Mesenchymal stem cell (in vitro differentiated cells and primary cell): ENCODE measurements at regions not wholly inside any gene's neighbourhood (a gene's known extent, or its start where the extent isn't known, plus 50 kb on each side); places are given as distances from the start of the nearest gene placed in this dataset.

Source experiments
- DNase-seq: peaks from one replicate; pipeline ENCODE4 v3.0.0-alpha.2; 2013
- H2AFZ ChIP-seq: one replicate; pipeline ENCODE4 v1.6.1; 2013; ENCODE audit warnings: low read depth, mild to moderate bottlenecking, control low read depth, inconsistent platforms, low read length, moderate library complexity
- H2AK5ac ChIP-seq: 2 replicates; pipeline ENCODE4 v1.6.1; 2013; ENCODE audit warnings: low read length, moderate library complexity, mild to moderate bottlenecking, inconsistent platforms; ENCODE audit not compliant: severe bottlenecking
- H2BK120ac ChIP-seq: one replicate; pipeline ENCODE4 v1.6.1; 2013; ENCODE audit warnings: low read depth, mild to moderate bottlenecking, inconsistent platforms, low read length, moderate library complexity
- H2BK12ac ChIP-seq, 2 experiments: one replicate each; pipeline ENCODE4 v1.6.1; 2013; ENCODE audit warnings: inconsistent platforms in 2 of 2, low read length in 2 of 2, mild to moderate bottlenecking in 2 of 2, moderate library complexity in 2 of 2, control low read depth in 1 of 2
- H2BK15ac ChIP-seq: one replicate; pipeline ENCODE4 v1.6.1; 2013; ENCODE audit warnings: mild to moderate bottlenecking, low read depth, inconsistent platforms; ENCODE audit not compliant: poor library complexity, severe bottlenecking
- H2BK5ac ChIP-seq: 2 replicates; pipeline ENCODE4 v1.6.1; 2013; ENCODE audit warnings: low read depth, mild to moderate bottlenecking, low read length, control low read depth, inconsistent platforms; ENCODE audit not compliant: poor library complexity, severe bottlenecking
- H3K14ac ChIP-seq, 2 experiments: one replicate each; pipeline ENCODE4 v1.6.1; 2013; ENCODE audit warnings: inconsistent platforms in 2 of 2, low read length in 2 of 2, control low read depth in 1 of 2, mild to moderate bottlenecking in 1 of 2, moderate library complexity in 1 of 2
- H3K18ac ChIP-seq, 2 experiments: one replicate each; pipeline ENCODE4 v1.6.1; 2013; ENCODE audit warnings: inconsistent platforms in 2 of 2, low read length in 2 of 2, control low read depth in 1 of 2, low read depth in 1 of 2, mild to moderate bottlenecking in 1 of 2
- H3K23ac ChIP-seq, 2 experiments: one replicate each; pipeline ENCODE4 v1.6.1; 2013; ENCODE audit warnings: inconsistent platforms in 2 of 2, low read length in 2 of 2, mild to moderate bottlenecking in 2 of 2, moderate library complexity in 2 of 2, control low read depth in 1 of 2
- H3K27ac ChIP-seq: 2 replicates; pipeline ENCODE4 v1.5.1; 2013; ENCODE audit warnings: mild to moderate bottlenecking, moderate library complexity, low read length, control low read depth, inconsistent platforms; ENCODE audit not compliant: poor library complexity, severe bottlenecking
- H3K27me3 ChIP-seq, 2 experiments: 2 replicates each; pipeline versions ENCODE4 v1.6.1 to v1.7.0; 2013; ENCODE audit warnings: low read length in 2 of 2, mild to moderate bottlenecking in 2 of 2, moderate library complexity in 2 of 2, control low read depth in 1 of 2, inconsistent platforms in 1 of 2; ENCODE audit not compliant: control insufficient read depth in 1 of 2, insufficient read depth in 1 of 2
- H3K36me3 ChIP-seq, 2 experiments: 2 replicates each; pipeline versions ENCODE4 v1.6.1 to v1.7.0; 2013; ENCODE audit warnings: low read length in 2 of 2, control low read depth in 1 of 2, inconsistent platforms in 1 of 2, low read depth in 1 of 2, mild to moderate bottlenecking in 1 of 2; ENCODE audit not compliant: insufficient read depth in 2 of 2, control insufficient read depth in 1 of 2
- H3K4ac ChIP-seq, 2 experiments: one replicate each; pipeline ENCODE4 v1.6.1; 2013; ENCODE audit warnings: inconsistent platforms in 2 of 2, low read length in 2 of 2, mild to moderate bottlenecking in 2 of 2, moderate library complexity in 2 of 2, control low read depth in 1 of 2, low read depth in 1 of 2
- H3K4me1 ChIP-seq: 2 replicates; pipeline ENCODE4 v1.6.1; 2013; ENCODE audit warnings: low read depth, low read length, control low read depth; ENCODE audit not compliant: control insufficient read depth, insufficient read depth
- H3K4me2 ChIP-seq: 2 replicates; pipeline ENCODE4 v1.6.1; 2013; ENCODE audit warnings: low read length, mild to moderate bottlenecking, inconsistent platforms; ENCODE audit not compliant: poor library complexity, severe bottlenecking
- H3K4me3 ChIP-seq, 2 experiments: 2 replicates each; pipeline versions ENCODE4 v1.5.1 to v1.7.0; 2013; ENCODE audit warnings: low read length in 2 of 2, mild to moderate bottlenecking in 2 of 2, control low read depth in 1 of 2, low read depth in 1 of 2; ENCODE audit not compliant: insufficient read depth in 1 of 2
- H3K79me1 ChIP-seq: replicated peaks from 2 replicates; pipeline ENCODE4 v1.6.1; 2013; ENCODE audit warnings: mild to moderate bottlenecking, control low read depth, low read length, inconsistent platforms; ENCODE audit not compliant: poor library complexity, severe bottlenecking
- H3K9ac ChIP-seq: 2 replicates; pipeline ENCODE4 v1.7.0; 2013; ENCODE audit warnings: mild to moderate bottlenecking, low read length, moderate library complexity
- H3K9me3 ChIP-seq: 2 replicates; pipeline ENCODE4 v1.7.0; 2013; ENCODE audit warnings: mild to moderate bottlenecking, low read length; ENCODE audit not compliant: control insufficient read depth
- H4K8ac ChIP-seq: one replicate; pipeline ENCODE4 v1.6.1; 2013; ENCODE audit warnings: inconsistent platforms, mild to moderate bottlenecking, low read length, moderate library complexity
- H4K91ac ChIP-seq: one replicate; pipeline ENCODE4 v1.6.1; 2013; ENCODE audit warnings: mild to moderate bottlenecking, low read length, inconsistent platforms
- WGBS: methylation state at CpG from one replicate; pipeline ENCODE4 v1.1.7; 2013; ENCODE audit warnings: mixed read lengths; 5-methylcytosine and 5-hydroxymethylcytosine counted together

DNA sequence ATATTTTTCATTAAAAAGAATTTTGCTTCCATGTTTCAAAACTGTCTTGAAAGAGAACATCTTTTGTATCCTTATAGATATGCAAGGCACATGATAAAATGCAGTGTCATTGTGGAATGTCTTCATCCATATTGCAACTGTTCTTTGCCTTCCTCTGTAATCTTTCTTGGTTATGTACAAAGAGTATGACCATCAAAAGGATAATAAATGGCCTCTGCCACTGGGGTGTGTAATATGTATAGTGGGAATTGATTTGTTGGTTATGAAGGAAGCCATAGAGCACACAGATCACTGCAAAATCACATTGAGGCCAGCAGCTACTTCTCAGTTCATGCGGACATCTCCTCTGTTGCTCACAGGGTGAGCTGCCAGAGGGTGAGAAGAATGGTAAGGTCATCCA is 703.5 kb downstream of the TFAP2A start:
- 100% methylated on average over 1 of the region's 1 CpG for WGBS
- Histone ChIP-seq H2BK5ac (no peak overlapping the region), H3K79me1 (no peaks in the 10 kb centered on the region), H3K27me3 (no peaks in the 10 kb centered on the region), H3K9ac (no peak overlapping the region), H3K4me2 (no peak overlapping the region), H2BK120ac (no peak overlapping the region), H3K18ac (no peak overlapping the region), H3K14ac (no peak overlapping the region), H2AFZ (no peak overlapping the region), H3K9me3 (no peaks in the 10 kb centered on the region), H3K23ac (no peak overlapping the region), H2AK5ac (no peak overlapping the region), H3K4ac (no peak overlapping the region), H2BK15ac (no peak overlapping the region), H3K36me3 (no peaks in the 10 kb centered on the region), H3K27ac (no peak overlapping the region), H2BK12ac (peak overlapping the region in 1 of 2 experiments; percentile 63), H3K4me3 (no peak overlapping the region), H4K8ac (no peak overlapping the region), H3K4me1 (no peaks in the 10 kb centered on the region), H4K91ac (no peak overlapping the region)
- DNase-seq = peak; percentile 4

DNA sequence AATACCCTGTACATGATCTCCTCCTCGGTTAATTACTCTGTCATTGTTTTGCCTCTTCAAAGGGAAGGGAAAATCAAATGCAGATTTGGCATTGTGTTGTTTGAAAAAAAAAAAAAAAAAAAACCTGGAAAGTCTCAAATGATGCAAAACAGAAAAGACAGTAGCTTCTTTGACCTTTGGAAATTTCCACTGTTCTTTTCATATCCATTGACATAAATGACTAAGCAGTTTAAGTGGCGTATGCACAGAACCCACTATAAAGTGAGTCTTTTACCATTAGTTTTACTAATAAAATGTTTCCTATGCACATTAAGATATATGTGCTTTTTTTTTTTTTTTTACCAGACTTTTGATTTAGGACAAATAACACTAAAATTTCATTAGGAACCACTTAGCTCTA is 704.3 kb downstream of the TFAP2A start:
- Histone ChIP-seq H2BK12ac (no peak overlapping the region), H4K8ac (no peak overlapping the region), H3K4ac (no peak overlapping the region), H3K79me1 (no peaks in the 10 kb centered on the region), H3K23ac (no peak overlapping the region), H3K36me3 (no peaks in the 10 kb centered on the region), H3K27me3 (no peaks in the 10 kb centered on the region), H2BK120ac (no peak overlapping the region), H3K9ac (no peak overlapping the region), H3K4me1 (no peaks in the 10 kb centered on the region), H3K27ac (no peak overlapping the region), H3K18ac (no peak overlapping the region), H3K9me3 (no peaks in the 10 kb centered on the region), H2BK5ac (no peak overlapping the region), H2AK5ac (no peak overlapping the region), H3K4me3 (no peak overlapping the region), H3K4me2 (no peak overlapping the region), H4K91ac (no peak overlapping the region), H2BK15ac (no peak overlapping the region), H3K14ac (no peak overlapping the region), H2AFZ (no peak overlapping the region)
- WGBS = no CpG with 5 or more reads among the region's 2 CpGs
- DNase-seq = peak; percentile 47

- Histone ChIP-seq H3K36me3 (no peaks in the 10 kb centered on the region), H2AFZ (no peak overlapping the region), H4K91ac (no peak overlapping the region), H3K27ac (no peak overlapping the region), H3K18ac (no peak overlapping the region), H3K27me3 (no peaks in the 10 kb centered on the region), H2BK5ac (no peak overlapping the region), H2AK5ac (no peak overlapping the region), H3K23ac (no peak overlapping the region), H2BK12ac (no peak overlapping the region), H3K79me1 (no peaks in the 10 kb centered on the region), H3K9me3 (no peaks in the 10 kb centered on the region), H2BK120ac (no peak overlapping the region), H3K4me3 (no peak overlapping the region), H3K9ac (no peak overlapping the region), H3K4ac (no peak overlapping the region), H3K14ac (no peak overlapping the region), H3K4me1 (no peaks in the 10 kb centered on the region), H3K4me2 (no peak overlapping the region), H4K8ac (no peak overlapping the region), H2BK15ac (no peak overlapping the region)
- no peak for DNase-seq
- 60% methylated on average over 1 of the region's 2 CpGs for WGBS
Observed at GRCh38 chr6:9708600-9708999, 706.3 kb downstream of the TFAP2A start.

DNA sequence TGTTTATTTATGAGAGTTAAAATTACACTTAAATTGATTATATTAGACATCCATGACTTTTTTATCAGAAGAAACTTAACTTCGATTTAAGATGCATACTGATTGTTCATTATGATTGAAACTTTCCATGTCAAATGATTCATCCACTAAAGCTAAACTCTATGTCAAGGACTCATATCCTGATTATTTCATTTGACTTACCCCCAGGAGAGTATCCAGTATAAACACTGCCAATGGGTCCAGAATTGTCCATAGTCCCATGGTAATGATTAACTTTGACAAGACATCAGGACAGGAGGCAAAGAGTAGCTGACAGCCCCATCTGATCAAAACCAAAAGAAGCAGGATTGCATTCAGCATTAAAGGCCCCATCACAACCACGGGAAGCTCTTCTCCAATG is 709.9 kb downstream of the TFAP2A start:
- Histone ChIP-seq H2BK12ac (no peak overlapping the region), H2AK5ac (no peak overlapping the region), H3K4me1 (no peaks in the 10 kb centered on the region), H3K9ac (no peak overlapping the region), H3K14ac (no peak overlapping the region), H3K4me3 (no peak overlapping the region), H2BK120ac (no peak overlapping the region), H3K27ac (no peak overlapping the region), H3K4ac (no peak overlapping the region), H3K36me3 (no peaks in the 10 kb centered on the region), H3K9me3 (peaks cover 3% of the 10 kb centered on the region), H3K23ac (no peak overlapping the region), H2AFZ (no peak overlapping the region), H4K91ac (no peak overlapping the region), H2BK15ac (no peak overlapping the region), H2BK5ac (no peak overlapping the region), H3K18ac (no peak overlapping the region), H4K8ac (no peak overlapping the region), H3K27me3 (no peaks in the 10 kb centered on the region), H3K79me1 (no peaks in the 10 kb centered on the region), H3K4me2 (no peak overlapping the region)
- 86% methylated on average over 2 of the region's 2 CpGs for WGBS
- DNase-seq = no peak
